T-helper 22 cell (primary cell): ENCODE measurements at regions not wholly inside any gene's neighbourhood (a gene's known extent, or its start where the extent isn't known, plus 50 kb on each side); places are given as distances from the start of the nearest gene placed in this dataset.

Experiments
- DNase-seq: peaks from one replicate; pipeline ENCODE4 v3.0.0-alpha.2; 2020; ENCODE audit warnings: low read depth

DNA sequence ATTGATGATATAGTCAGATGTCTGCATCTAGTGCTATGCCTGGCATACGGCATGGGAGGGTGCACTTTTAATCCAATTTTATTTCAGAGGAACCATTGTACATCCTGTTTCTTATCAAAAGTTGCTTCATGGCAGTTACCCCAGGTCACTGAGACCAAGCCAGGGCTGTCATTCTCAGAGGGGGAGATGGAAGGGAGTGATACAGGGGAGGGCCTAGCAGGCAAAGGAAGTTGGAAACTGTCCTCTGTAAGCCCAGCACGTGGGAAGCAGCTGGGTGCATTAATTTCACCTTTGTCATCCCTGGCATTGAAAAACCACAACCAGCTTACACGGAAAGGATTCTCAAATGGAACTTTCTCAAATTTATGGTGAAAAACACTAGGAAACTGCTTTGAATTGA lies 458.7 kb upstream of the ADAMTS5 start:
- no peak for DNase-seq

DNA sequence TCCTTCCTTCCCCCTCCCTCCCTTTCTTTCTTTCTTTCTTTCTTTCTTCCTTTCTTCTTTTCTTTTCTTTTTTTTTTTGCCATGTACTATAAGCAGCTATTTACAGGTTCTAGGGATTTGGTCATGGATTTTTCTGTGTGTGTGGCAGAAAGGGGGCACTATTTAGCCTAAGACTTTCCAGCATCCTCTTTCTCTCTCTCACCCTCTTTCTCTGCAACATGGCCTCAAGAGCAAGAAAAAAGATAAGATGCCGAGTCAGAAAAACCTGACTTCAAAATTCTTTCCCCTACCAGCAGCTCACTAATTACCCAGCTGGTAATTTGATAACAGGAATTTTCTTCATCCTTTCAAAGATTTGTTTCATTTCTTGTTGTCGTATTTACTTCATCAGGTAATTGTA lies 458.3 kb upstream of the ADAMTS5 start:
- DNase-seq: no peak

DNA sequence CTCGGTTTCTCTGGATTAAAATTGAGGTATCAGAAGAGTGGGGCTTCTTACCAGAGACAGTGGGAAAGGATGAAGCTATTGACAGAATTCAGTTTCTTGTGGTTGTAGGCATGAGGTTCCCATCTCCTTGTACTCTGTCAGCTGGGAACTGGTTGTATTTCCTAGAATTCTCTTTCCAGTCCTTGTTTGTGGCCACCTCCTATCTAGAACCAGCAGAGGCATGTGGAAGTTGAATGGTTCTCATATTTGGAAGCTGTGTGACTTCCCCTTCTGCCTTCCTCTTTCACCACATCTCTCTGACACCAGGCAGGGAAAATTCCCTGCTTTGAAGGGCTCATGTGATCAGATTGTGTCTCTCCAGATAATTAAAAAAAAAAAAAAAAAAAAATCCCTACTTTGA lies 457.7 kb upstream of the ADAMTS5 start:
- DNase-seq: no peak

DNA sequence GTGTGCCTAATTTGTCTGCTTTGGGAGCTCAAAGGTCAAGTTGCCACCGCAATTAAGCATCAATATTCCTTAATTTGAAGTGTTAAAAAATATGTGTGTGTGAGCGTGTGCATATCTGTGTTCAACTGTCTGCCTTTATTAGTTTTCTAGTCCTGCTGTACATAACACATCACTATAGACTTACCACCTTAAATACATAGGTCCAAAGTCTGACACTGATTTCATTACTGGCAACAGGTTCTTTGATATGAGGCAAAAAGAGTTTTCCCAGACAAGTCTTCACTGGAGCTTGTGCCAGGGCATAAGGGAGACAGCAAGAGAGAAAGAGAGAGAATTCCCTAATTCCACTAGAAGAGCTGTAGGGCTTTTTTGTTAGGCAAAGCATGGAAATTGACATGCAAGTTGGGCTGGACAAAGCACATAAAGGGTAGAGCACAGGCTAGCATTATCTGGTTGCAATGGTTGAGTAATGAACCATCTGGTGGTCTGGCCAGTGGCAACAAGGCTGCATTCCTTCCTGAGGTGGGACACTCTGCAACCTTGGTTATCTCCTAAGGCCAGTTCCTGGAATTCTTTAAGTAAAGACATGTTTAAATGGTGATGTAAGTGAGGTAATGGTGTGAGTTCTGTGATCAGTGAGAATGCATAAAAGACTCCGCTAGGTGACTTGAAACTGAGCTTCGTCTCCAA lies 457.2 kb upstream of the ADAMTS5 start:
- DNase-seq: no peak

GRCh38 chr21:27423038-27423437 lies 456.1 kb upstream of the ADAMTS5 start:
- DNase-seq: no peak

GRCh38 chr21:27422435-27422834 lies 455.5 kb upstream of the ADAMTS5 start:
- no peak for DNase-seq

DNA sequence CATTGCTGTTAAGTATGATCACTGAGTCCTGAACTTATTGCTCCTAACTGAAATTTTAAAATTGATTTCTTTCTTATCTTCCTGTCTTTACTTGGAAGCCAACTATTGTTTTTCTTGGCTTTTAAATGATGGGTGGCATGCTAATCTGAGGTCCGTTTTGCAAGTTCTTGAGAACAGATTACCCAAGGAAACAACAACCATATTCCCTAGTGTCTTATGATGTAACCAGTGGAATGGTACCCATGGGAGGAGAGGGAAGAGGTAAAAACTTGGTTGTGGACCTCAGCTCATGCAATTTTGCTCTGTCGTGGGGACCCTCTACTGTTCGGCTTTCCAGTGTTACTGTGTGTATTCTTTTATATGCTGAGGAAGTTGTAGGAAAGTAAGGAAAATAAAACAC lies 454.8 kb upstream of the ADAMTS5 start:
- no peak for DNase-seq

- DNase-seq: no peak
These were observed 452.3 kb upstream of the ADAMTS5 start for GRCh38 chr21:27419153-27419552.

DNA sequence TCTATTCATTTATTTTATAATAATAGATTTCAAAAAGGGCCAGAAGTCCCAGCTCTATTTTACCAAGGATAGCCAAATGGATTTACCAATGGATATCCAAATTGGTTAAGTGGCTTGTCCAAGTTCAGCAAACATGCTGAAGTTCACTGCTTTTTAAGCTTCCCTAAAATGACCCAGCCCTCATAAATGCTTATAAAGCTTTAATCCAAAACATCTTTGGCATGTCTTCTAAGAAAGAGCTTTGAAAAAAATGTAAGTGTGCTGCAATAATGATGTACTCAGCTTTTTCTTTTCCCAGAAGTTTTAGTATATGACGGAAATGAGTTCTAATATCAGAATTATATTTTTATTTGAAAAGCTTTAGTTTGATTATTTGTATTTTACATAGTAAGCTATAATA lies 451.5 kb upstream of the ADAMTS5 start:
- no peak for DNase-seq

- no peak for DNase-seq
These were observed 445.6 kb upstream of the ADAMTS5 start for GRCh38 chr21:27412530-27412929.

DNA sequence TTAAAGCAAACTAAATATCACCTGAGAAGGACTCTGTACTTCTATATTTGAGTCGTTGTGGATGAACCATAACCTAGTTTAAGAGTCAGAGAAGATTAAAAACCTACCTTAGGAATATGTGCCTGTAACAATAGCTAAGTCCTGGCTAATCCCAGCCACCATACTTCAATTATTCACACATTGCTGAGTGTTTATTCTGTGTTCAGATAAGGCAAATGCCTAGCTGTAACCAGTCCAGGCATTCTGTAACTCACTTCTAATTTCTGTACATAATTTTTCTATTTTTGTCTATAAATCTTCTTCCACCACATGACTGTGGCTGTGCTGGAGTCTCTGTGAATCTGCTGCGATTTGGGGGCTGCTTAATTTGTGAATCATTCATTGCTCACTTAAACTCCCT lies 441.9 kb upstream of the ADAMTS5 start:
- DNase-seq: no peak

DNA sequence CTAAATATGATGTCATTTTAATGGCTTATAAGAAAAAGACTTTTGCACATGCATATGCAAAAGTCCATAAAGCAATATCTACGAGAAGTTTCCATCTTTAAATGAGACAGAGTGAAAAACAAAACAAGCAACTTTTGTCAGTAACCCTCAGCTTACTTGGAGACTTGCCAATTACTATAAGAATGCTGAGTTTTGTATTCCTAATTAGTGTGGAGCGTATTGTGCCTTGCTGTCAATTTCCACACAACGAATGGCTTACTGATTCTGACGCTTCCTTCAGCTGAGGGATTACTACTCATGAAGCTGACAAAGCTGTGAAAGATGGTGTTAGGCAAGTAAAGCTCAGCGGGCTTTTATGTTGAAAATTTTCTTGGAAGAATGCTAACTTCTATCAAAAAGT lies 440.4 kb upstream of the ADAMTS5 start:
- no peak for DNase-seq

- no peak for DNase-seq
These were observed 439.6 kb upstream of the ADAMTS5 start for GRCh38 chr21:27406300-27407009.

- no peak for DNase-seq
These were observed 436.1 kb upstream of the ADAMTS5 start for GRCh38 chr21:27403011-27403410.

DNA sequence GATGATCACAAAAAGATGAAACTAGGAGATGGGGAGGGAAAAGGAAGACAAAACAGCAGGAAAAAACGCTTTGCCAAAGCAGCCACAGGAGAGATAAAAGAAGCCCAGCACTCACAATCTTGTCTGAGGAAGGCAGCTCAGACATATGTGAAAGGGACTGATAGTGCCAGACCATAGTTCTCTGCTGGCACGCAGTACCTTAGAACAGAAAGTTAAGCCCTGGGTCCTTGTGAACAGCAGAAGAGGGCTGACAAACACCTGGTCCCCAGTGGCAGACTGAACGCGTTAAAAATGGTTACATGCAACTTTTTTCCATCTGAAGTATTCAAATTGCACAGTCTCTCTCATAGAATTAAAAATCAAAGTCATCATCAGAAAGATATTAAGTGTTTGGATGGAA lies 433.2 kb upstream of the ADAMTS5 start:
- DNase-seq: no peak

DNA sequence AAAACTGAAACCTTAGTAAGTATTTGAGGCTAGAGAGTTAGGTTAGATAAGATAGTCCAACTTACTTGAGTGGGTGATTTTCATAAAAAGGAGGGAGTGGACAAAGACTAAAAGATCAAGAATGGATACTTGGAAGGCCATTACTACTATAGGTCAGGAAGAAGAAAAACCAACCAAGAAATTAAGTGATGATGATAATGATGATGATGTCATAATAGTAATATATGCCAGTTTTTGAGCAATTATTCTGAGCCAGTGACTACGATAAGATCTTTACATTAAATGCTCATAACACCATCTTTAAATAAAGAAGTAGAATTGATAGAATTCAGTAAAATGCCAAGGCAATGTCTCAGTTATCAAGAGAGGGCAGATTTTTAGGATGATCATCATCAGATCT lies 430.7 kb upstream of the ADAMTS5 start:
- DNase-seq: no peak

GRCh38 chr21:27393726-27394125 lies 426.8 kb upstream of the ADAMTS5 start:
- no peak for DNase-seq

- no peak for DNase-seq
These were observed 425.1 kb upstream of the ADAMTS5 start for GRCh38 chr21:27391990-27392389.

DNA sequence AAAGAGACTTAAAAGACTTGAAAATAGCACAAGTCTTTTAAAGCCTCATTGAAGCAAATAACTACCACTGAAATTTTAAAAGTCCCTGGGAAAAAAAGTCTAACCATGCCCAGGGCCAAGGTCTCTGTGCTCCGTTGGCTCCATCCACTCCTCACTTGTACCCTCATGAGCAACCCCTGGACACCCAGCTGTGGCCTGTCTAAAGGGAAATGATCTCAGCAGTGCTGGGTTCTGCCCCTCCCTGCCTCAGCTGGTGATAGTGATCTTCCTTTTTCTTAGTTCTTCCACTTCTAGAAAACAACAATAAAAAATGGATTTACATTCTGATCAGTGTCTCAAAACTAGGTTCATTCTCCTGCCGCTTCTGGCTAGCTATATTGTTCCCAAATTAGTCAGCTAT lies 423.5 kb upstream of the ADAMTS5 start:
- DNase-seq: no peak

GRCh38 chr21:27388825-27389224 lies 421.9 kb upstream of the ADAMTS5 start:
- DNase-seq: no peak

- no peak for DNase-seq
These were observed 415.5 kb upstream of the ADAMTS5 start for GRCh38 chr21:27382404-27382803.

DNA sequence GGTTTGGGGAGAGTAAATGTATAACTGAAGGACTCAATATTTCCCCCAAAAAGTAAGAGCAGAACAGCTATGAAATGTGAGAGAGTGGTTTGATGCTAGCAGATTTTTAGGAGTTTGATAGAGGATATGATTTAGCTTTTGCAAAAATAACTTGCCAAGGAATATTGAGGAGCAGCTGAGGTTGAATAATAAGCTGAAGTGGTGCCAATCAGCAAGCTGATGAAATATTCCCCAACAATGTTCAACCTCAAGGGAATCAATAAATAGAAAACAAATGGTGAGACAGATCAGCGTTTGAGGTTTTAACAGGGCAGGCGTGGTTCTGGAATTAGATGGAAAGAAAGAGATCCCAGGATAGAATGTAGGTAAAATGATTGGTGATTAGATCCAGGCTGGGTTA lies 413.4 kb upstream of the ADAMTS5 start:
- DNase-seq: no peak

DNA sequence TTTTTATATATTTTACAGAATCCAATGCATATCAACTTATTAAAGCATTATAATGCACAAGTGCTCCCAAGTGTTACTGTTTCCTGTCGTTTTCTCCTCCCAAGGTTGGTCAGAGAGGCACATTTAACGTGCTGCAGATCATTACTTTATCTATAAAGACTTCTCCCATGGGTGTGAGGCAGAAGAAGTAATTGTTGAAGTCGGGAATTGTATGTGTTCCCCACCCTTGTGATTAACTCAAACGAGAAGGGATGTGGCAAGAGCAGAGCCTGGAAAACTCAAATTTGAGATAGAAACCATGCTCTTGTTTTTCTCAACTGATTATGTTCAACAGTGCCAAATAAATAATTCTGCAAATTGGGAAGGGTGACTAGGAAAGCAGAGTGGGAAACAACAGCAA lies 412.5 kb upstream of the ADAMTS5 start:
- no peak for DNase-seq

DNA sequence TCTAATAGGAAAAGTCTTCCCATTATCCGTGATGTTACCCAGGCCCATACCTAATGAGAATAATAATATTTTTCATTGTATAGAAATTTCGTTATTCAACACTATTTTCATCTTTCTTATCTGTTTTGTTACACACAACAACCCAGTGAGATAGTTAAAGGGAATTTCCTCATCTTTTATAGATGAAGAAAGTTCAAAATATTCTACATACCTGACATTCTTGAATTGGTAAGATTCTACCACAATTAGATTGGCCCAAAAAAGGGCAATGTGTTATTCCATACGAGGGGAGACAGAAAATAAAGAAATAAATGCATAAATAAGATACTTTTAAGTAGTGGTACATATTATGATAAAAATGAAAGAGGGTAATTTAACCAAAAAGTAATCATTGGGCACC lies 405.5 kb upstream of the ADAMTS5 start:
- no peak for DNase-seq
